ENCODE measurements at regions not wholly inside any gene's neighbourhood (a gene's known extent, or its start where the extent isn't known, plus 50 kb on each side); places are given as distances from the start of the nearest gene placed in this dataset.

DNA sequence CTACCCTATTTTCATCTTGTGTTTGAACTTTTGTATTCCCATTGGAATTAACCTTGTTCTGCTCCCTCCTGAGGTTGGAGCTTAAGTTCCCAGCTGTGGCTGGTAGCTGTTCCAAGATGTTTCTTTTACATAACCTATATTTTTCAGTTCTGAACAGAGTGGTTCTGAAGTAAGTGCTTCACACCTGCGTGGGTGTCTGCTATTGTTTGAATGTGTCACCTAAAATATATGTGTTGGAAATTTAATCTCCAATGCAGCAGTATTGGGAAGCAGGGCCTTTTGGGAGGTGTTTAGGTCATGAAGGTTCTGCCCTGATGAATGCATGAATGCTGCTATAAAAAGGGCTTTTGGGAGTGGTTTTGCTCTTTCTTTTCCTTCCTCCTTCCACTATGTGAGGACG lies 123.8 kb downstream of the LACC1 start:
- TF ChIP-seq, protein P1, sequence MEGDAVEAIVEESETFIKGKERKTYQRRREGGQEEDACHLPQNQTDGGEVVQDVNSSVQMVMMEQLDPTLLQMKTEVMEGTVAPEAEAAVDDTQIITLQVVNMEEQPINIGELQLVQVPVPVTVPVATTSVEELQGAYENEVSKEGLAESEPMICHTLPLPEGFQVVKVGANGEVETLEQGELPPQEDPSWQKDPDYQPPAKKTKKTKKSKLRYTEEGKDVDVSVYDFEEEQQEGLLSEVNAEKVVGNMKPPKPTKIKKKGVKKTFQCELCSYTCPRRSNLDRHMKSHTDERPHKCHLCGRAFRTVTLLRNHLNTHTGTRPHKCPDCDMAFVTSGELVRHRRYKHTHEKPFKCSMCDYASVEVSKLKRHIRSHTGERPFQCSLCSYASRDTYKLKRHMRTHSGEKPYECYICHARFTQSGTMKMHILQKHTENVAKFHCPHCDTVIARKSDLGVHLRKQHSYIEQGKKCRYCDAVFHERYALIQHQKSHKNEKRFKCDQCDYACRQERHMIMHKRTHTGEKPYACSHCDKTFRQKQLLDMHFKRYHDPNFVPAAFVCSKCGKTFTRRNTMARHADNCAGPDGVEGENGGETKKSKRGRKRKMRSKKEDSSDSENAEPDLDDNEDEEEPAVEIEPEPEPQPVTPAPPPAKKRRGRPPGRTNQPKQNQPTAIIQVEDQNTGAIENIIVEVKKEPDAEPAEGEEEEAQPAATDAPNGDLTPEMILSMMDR (IDR thresholded peaks at IDR 0.05), result no peak
- no peak for TF ChIP-seq POLR2A (IDR thresholded peaks at IDR 0.05)

Measured in uterus (tissue), 2 donors.